Occipital lobe (tissue), 2 donors: ENCODE measurements at regions not wholly inside any gene's neighbourhood (a gene's known extent, or its start where the extent isn't known, plus 50 kb on each side); places are given as distances from the start of the nearest gene placed in this dataset. TPM values are rescaled to one million over a fixed set of nuclear protein-coding genes. Genes with fewer than 3 reads are reported as not detected.

Experiments
- DNase-seq: peaks from one replicate; lab custom pipeline; 2025; lab: John Stamatoyannopoulos, UW
- small RNA-seq: library from RNA; depleted of rRNA; stranded (forward); fragments of <200 nt; gene quantifications from one replicate; pipeline ENCODE3, GENCODE V24; 2014

DNA sequence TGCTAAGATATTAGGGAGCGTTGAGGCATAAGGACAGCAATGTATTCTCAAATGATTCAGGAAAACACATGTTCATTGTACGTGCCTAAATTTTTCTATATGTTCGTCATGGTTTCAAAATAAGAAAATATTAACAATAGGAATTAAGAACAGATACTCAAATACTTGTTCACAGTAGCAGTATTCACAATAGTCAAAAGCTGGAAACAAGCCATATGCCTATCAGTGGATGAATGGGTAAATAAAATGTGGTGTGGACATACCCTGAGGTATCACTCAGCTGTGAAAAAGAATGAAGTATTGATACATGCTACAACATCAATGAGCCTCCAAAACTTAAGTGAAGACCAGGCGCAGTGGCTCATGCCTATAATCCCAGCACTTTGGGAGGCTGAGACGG is 84.7 kb upstream of the PTER start:
- DNase-seq = no peak

DNA sequence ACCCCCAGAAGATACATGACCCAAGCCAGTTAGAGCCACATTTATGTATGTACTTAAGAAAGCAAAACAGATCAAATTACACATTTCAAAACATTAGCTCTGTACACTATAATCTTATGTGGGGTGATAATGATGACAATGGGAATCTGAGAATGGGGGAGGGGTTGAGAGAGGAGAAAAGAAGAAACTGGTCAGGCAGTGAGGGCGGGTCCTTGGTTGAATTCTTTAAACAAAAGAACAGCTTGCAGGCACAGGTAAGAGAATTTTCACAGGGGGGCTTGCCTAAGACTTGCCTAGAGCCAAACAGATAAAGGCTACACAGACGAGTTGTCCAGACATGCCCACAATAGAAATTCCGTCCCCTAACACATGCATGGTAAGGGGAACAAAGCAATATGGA is 76.8 kb upstream of the PTER start:
- DNase-seq = no peak

DNA sequence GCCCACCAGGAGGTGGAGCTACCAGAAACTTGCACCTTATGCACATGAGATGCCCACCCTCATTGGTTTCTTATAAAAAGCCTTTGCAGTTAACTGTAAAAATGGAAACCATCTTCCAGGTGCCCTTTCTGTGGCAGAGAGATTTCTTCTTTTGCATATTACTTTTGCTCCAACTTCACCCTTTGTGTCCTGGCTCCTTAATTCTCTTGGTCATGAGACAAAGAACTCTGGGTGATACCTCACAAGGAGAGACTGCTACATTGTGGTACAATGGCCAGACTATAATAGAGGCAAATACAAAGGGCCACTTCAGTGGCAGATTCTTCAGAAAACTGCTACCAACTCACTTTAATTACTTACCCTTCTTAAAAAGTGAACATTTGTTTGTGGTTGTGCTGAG is 76.4 kb upstream of the PTER start:
- no peak for DNase-seq

DNA sequence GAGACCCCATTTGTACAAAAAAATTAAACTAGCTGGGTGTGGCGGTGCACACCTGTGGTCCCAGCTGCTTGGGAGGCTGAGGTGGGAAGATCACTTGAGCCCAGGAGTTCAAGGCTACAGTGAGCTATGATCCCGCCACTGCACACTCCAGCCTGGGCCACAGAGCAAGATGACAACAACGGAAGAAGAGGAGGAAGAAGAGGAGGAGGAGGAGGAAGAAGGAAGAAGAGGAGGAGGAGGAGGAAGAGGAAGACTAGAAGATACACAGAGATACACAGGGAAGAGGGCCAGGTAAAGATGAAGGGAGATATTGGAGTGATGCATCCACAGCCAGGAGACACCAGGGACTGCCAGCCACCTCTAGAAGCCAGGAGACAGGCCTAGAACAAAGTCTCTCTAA is 75.7 kb upstream of the PTER start:
- DNase-seq = no peak

DNA sequence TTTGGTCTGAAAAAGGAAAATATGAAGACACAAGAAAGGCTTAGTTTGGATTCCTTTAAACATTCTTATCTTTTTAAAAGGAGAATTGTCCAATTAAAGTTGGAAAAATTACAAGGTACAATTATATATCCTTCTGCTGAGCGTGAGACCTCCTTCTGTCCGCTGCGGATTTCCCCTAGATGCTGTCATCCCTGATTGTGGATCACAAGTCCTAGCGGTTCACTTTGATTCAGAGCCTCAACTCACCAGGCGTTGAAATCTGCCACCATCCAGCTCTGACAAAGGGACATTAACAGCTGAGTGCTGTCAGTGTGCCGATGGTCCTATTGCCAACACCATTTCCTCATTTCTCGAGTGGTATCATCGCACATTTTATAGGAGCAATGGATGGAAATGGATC is 73.1 kb upstream of the PTER start:
- no peak for DNase-seq

DNA sequence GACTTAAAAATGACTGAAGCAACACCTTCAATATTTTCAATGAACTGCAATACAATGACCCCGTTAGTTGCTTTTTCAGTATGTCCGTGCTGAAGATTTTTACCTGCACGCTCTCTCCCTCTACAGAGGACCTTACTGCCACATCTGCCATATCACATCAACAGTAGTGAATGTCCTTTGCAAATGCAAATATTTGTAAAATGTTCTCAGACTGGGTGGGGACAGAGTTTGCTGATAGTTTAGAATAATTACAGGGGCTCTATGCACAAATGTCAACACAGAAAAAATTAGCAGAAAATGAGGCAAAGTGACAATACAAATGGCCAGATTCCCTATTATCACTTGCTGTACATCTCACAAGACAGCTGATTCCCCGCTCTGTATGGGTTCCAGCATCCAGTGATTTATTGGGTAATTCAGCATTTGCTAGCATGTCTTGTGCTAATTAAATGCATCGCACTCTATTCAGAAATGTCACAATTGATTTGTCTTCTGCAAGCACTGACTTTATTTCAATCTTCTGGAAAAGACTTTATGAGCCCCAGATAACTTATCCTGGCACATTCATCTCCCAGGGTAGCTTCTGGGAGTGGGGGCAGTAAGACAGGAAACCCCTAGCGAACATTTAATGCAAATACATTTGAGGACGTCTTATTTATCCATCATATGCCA is 69.1 kb upstream of the PTER start:
- no peak for DNase-seq

DNA sequence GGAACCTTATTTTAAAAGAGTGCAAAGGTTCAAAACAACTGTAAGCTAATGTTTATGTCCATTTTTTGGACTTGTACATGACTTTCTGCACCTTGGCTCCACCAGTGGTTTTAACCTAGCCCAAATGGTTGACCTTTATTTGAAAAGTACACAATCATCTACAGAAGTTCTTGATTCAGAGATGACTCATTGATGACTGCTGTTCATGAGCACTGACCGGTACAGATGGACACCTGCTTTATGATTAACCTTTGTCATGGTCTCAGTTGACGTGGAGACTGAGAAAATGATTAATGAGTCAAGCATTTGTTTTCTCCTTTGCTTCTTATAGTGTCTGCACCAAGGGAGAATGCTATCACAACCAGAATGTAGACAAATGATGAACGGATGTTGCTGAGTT is 55.7 kb upstream of the PTER start:
- DNase-seq = no peak

DNA sequence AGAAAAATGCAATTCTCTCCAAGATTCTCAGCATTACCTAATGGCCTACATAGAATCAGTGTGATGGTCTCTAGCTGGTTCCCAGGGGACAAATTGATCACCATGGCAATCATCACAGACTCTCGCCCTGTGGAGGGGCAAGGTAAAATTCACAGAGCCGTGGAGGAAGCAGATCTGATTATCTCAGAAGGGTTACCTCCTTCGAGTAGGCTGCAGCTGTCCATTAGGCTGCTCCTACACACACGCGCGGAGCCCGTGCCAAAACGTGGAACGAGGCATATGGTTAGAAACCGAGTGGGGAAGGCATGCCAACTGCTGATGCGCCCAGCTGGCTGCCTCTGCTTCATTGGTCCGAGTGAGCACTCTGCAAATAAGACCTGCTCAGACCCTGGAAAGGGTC is 52.8 kb upstream of the PTER start:
- peak; percentile 59 for DNase-seq

DNA sequence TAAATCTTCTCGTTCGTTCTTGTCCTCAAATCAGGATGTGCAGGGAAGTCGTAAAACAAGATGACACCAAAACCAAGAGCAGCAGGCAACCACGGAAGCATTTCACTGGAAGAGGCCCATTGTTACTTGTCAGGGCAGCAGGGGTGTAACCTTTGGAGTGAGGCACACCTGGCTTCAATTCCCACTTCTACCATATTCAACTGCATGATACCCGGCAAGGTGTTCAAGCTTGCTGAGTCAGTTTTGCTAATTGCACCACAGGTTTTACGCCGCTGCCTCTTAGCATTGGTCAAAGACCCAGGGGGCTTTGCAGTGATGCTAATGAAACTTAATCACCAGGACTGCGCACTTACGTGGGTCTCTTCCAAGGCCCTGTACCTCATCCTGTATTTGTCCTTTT is 50.0 kb upstream of the PTER start:
- DNase-seq = no peak

Small RNA genes in the stretch of these regions (small RNA-seq; reads per million reads assigned to genes)
- gene RF00322 = not detected
- gene RNU6-1075P = not detected
